Thyroid gland (tissue), 4 donors: ENCODE measurements at regions not wholly inside any gene's neighbourhood (a gene's known extent, or its start where the extent isn't known, plus 50 kb on each side); places are given as distances from the start of the nearest gene placed in this dataset.

ENCODE experiments used
- DNase-seq, 2 donors: peaks; one replicate each; pipeline ENCODE4 v3.0.0-alpha.2; 2019
- H3K27ac ChIP-seq, 3 donors: fragments of 200-600 bp; sonication (generic); 1 replicate in 2 of 3; 2 replicates in 1 of 3; pipeline ENCODE4 v1.5.1; 2016 to 2019; ENCODE audit warnings: mild to moderate bottlenecking in 1 of 3, moderate library complexity in 1 of 3
- H3K27me3 ChIP-seq: fragments of 200-600 bp; sonication (generic); one replicate; pipeline ENCODE4 v1.5.1; 2019
- H3K36me3 ChIP-seq, 2 donors: fragments of 200-600 bp; sonication (generic); one replicate each; pipeline ENCODE4 v1.5.1; 2016 to 2019
- H3K4me1 ChIP-seq, 2 donors: fragments of 200-600 bp; sonication (generic); one replicate each; pipeline ENCODE4 v1.5.1; 2017 to 2019
- H3K4me3 ChIP-seq, 3 donors: fragments of 200-600 bp; sonication (generic); replicated peaks in 1 of 3; 1 replicate in 2 of 3; 2 replicates in 1 of 3; pipeline ENCODE4 v1.5.1; 2016; ENCODE audit warnings: mild to moderate bottlenecking in 1 of 3
- H3K9me3 ChIP-seq: fragments of 200-600 bp; sonication (generic); one replicate; pipeline ENCODE4 v1.5.1; 2017
- CTCF ChIP-seq, 6 experiments: fragments of 200-600 bp in 3 of 6; fragments of 450-650 bp in 3 of 6; sonication (generic) in 3 of 6; IDR thresholded peaks; one replicate each; pipeline ENCODE4 v1.5.1; 2016 to 2019; ENCODE audit warnings: antibody characterized with exemption in 6 of 6, mild to moderate bottlenecking in 2 of 6, inconsistent platforms in 1 of 6, moderate library complexity in 1 of 6
- POLR2A ChIP-seq, 2 donors: fragments of 450-650 bp; IDR thresholded peaks; one replicate each; pipeline ENCODE4 v1.6.1; 2017; ENCODE audit warnings: antibody characterized with exemption in 2 of 2, mild to moderate bottlenecking in 2 of 2, moderate library complexity in 1 of 2
- WGBS, 2 donors: methylation state at CpG; one replicate each; pipeline ENCODE4 v1.1.5; 2017; 5-methylcytosine and 5-hydroxymethylcytosine counted together
- intact Hi-C: fragments of 100-400 bp; cut with DNase I; formaldehyde crosslinking; loops from one replicate; pipeline ENCODE4 v1.15.1; 2023

GRCh38 chrX:43386875-43387274 is 269.2 kb upstream of the MAOA start:
- Histone ChIP-seq H3K27me3 (no peaks in the 10 kb centered on the region), H3K4me3 (no peak overlapping the region), H3K27ac (no peak overlapping the region), H3K9me3 (no peaks in the 10 kb centered on the region), H3K4me1 (no peaks in the 10 kb centered on the region), H3K36me3 (no peaks in the 10 kb centered on the region)
- DNase-seq: no peak
- WGBS, 2 donors: 86 to 100% methylated on average over 1 of the region's 1 CpG
- TF ChIP-seq CTCF (IDR thresholded peaks at IDR 0.05) (no peak), POLR2A (IDR thresholded peaks at IDR 0.05) (no peak)
- intact Hi-C loops: no loop called here

- DNase-seq: no peak
- no peak for TF ChIP-seq CTCF (IDR thresholded peaks at IDR 0.05)
- TF ChIP-seq POLR2A (IDR thresholded peaks at IDR 0.05): no peak
- intact Hi-C loops: no loop called here
- WGBS, 2 donors: 62 to 67% methylated on average over 1 of the region's 1 CpG
- no peak overlapping the region for H3K27ac ChIP-seq
- H3K27me3 ChIP-seq: no peaks in the 10 kb centered on the region
- H3K4me3 ChIP-seq: no peak overlapping the region
- no peaks in the 10 kb centered on the region for H3K36me3 ChIP-seq
- no peaks in the 10 kb centered on the region for H3K9me3 ChIP-seq
- no peaks in the 10 kb centered on the region for H3K4me1 ChIP-seq
Measured at GRCh38 chrX:43405191-43405590, 250.9 kb upstream of the MAOA start.

GRCh38 chrX:43423876-43424275 is 232.2 kb upstream of the MAOA start:
- no peak for DNase-seq
- Histone ChIP-seq H3K9me3 (no peaks in the 10 kb centered on the region), H3K4me1 (no peaks in the 10 kb centered on the region), H3K36me3 (no peaks in the 10 kb centered on the region), H3K27ac (no peak overlapping the region), H3K27me3 (no peaks in the 10 kb centered on the region), H3K4me3 (no peak overlapping the region)
- TF ChIP-seq POLR2A (IDR thresholded peaks at IDR 0.05) (no peak), CTCF (IDR thresholded peaks at IDR 0.05) (no peak)
- intact Hi-C loops: no loop called here

- intact Hi-C loops: no loop called here
- Histone ChIP-seq H3K9me3 (no peaks in the 10 kb centered on the region), H3K36me3 (no peaks in the 10 kb centered on the region), H3K27me3 (no peaks in the 10 kb centered on the region), H3K4me1 (no peaks in the 10 kb centered on the region), H3K27ac (no peak overlapping the region), H3K4me3 (no peak overlapping the region)
- TF ChIP-seq CTCF (IDR thresholded peaks at IDR 0.05): no peak
- TF ChIP-seq POLR2A (IDR thresholded peaks at IDR 0.05): no peak
- WGBS, 2 donors: 66 to 93% methylated on average over 2 of the region's 2 CpGs
- DNase-seq: no peak
Measured at GRCh38 chrX:43436517-43436916, 219.6 kb upstream of the MAOA start.

- no peaks in the 10 kb centered on the region for H3K36me3 ChIP-seq
- DNase-seq: no peak
- 50 to 69% methylated on average over 2 of the region's 2 CpGs for WGBS, 2 donors
- H3K4me3 ChIP-seq: no peak overlapping the region
- no peak for TF ChIP-seq POLR2A (IDR thresholded peaks at IDR 0.05)
- TF ChIP-seq CTCF (IDR thresholded peaks at IDR 0.05): no peak
- H3K27me3 ChIP-seq: no peaks in the 10 kb centered on the region
- no peak overlapping the region for H3K27ac ChIP-seq
- intact Hi-C loops: no loop called here
- H3K4me1 ChIP-seq: no peaks in the 10 kb centered on the region
- no peaks in the 10 kb centered on the region for H3K9me3 ChIP-seq
Measured at GRCh38 chrX:43446752-43447151, 209.3 kb upstream of the MAOA start.
